HS-27A (cell line): ENCODE measurements at regions not wholly inside any gene's neighbourhood (a gene's known extent, or its start where the extent isn't known, plus 50 kb on each side); places are given as distances from the start of the nearest gene placed in this dataset.

Source experiments
- DNase-seq: peaks from one replicate; pipeline ENCODE4 v3.0.0-alpha.2; 2012; ENCODE audit warnings: low read depth, missing footprints

GRCh38 chr15:62749036-62749815 is 293.3 kb upstream of the TPM1 start:
- DNase-seq = no peak

- DNase-seq = no peak
Observed at GRCh38 chr15:62750471-62750870, 292.1 kb upstream of the TPM1 start.

- peak; percentile 79 for DNase-seq
Observed at GRCh38 chr15:62752657-62753517, 289.7 kb upstream of the TPM1 start.

GRCh38 chr15:62753518-62754221 is 288.9 kb upstream of the TPM1 start:
- DNase-seq = no peak

- DNase-seq = no peak
Observed at GRCh38 chr15:62756326-62756994, 286.1 kb upstream of the TPM1 start.

GRCh38 chr15:62756995-62757360 is 285.6 kb upstream of the TPM1 start:
- no peak for DNase-seq

GRCh38 chr15:62757535-62757934 is 285.0 kb upstream of the TPM1 start:
- DNase-seq = no peak

- DNase-seq = peak; percentile 87
Observed at GRCh38 chr15:62758126-62758951, 284.2 kb upstream of the TPM1 start.

- no peak for DNase-seq
Observed at GRCh38 chr15:62758952-62759349, 283.6 kb upstream of the TPM1 start.

GRCh38 chr15:62760538-62760937 is 282.0 kb upstream of the TPM1 start:
- DNase-seq = no peak

GRCh38 chr15:62765916-62766315 is 276.6 kb upstream of the TPM1 start:
- no peak for DNase-seq

- DNase-seq = no peak
Observed at GRCh38 chr15:62766599-62766998, 275.9 kb upstream of the TPM1 start.

GRCh38 chr15:62769604-62770003 is 272.9 kb upstream of the TPM1 start:
- peak; percentile 87 for DNase-seq

- DNase-seq = no peak
Observed at GRCh38 chr15:62770111-62770660, 272.4 kb upstream of the TPM1 start.

GRCh38 chr15:62770752-62771151 is 271.8 kb upstream of the TPM1 start:
- peak; percentile 94 for DNase-seq

GRCh38 chr15:62771234-62771633 is 271.3 kb upstream of the TPM1 start:
- DNase-seq = no peak

GRCh38 chr15:62773369-62774165 is 269.0 kb upstream of the TPM1 start:
- no peak for DNase-seq

- no peak for DNase-seq
Observed at GRCh38 chr15:62775932-62776331, 266.6 kb upstream of the TPM1 start.

- DNase-seq = no peak
Observed at GRCh38 chr15:62777671-62778070, 264.9 kb upstream of the TPM1 start.
